ENCODE measurements at regions not wholly inside any gene's neighbourhood (a gene's known extent, or its start where the extent isn't known, plus 50 kb on each side); places are given as distances from the start of the nearest gene placed in this dataset.

GRCh38 chr10:131804551-131805295 is 96.1 kb upstream of the PPP2R2D start:
- DNase-seq = no peak

GRCh38 chr10:131805696-131806095 is 95.1 kb upstream of the PPP2R2D start:
- DNase-seq = no peak

- DNase-seq = no peak
Measured at GRCh38 chr10:131806146-131806545, 94.7 kb upstream of the PPP2R2D start.

- no peak for DNase-seq
Measured at GRCh38 chr10:131806646-131807317, 94.0 kb upstream of the PPP2R2D start.

- no peak for DNase-seq
Measured at GRCh38 chr10:131808370-131808930, 92.4 kb upstream of the PPP2R2D start.

GRCh38 chr10:131810036-131810804 is 90.6 kb upstream of the PPP2R2D start:
- no peak for DNase-seq

- no peak for DNase-seq
Measured at GRCh38 chr10:131810805-131811629, 89.8 kb upstream of the PPP2R2D start.

- no peak for DNase-seq
Measured at GRCh38 chr10:131811630-131812403, 89.0 kb upstream of the PPP2R2D start.

- no peak for DNase-seq
Measured at GRCh38 chr10:131812736-131813604, 87.8 kb upstream of the PPP2R2D start.

- no peak for DNase-seq
Measured at GRCh38 chr10:131814567-131815265, 86.1 kb upstream of the PPP2R2D start.

GRCh38 chr10:131815266-131816156 is 85.3 kb upstream of the PPP2R2D start:
- no peak for DNase-seq

- no peak for DNase-seq
Measured at GRCh38 chr10:131816157-131816775, 84.5 kb upstream of the PPP2R2D start.

GRCh38 chr10:131816941-131817700 is 83.7 kb upstream of the PPP2R2D start:
- DNase-seq = no peak

GRCh38 chr10:131817866-131818509 is 82.8 kb upstream of the PPP2R2D start:
- DNase-seq = no peak

GRCh38 chr10:131818510-131819234 is 82.1 kb upstream of the PPP2R2D start:
- DNase-seq = no peak
